ENCODE measurements at regions not wholly inside any gene's neighbourhood (a gene's known extent, or its start where the extent isn't known, plus 50 kb on each side); places are given as distances from the start of the nearest gene placed in this dataset.
"Not testable (repeated sequence)": the region's sequence is repeated elsewhere in the genome, so short reads cannot be mapped to it uniquely, and the experiment has no call there.

GRCh38 chr21:14817311-14817710 is 247.5 kb downstream of the NRIP1 start:
- DNase-seq (ENCODE audit: low read depth): peak; percentile 12
- no peak for TF ChIP-seq CTCF (conservative IDR thresholded peaks at IDR 0.05; ENCODE audit: control insufficient read depth, insufficient read depth, low read depth, low read length)
- H3K4me3 ChIP-seq (ENCODE audit: control insufficient read depth, low read depth, low read length): no peak overlapping the region

- DNase-seq (ENCODE audit: low read depth): peak; percentile 52
- H3K4me3 ChIP-seq (ENCODE audit: control insufficient read depth, low read depth, low read length): no peak overlapping the region
- TF ChIP-seq CTCF (conservative IDR thresholded peaks at IDR 0.05; ENCODE audit: control insufficient read depth, insufficient read depth, low read depth, low read length): no peak
These were observed 249.8 kb downstream of the NRIP1 start for GRCh38 chr21:14814991-14815390.

DNA sequence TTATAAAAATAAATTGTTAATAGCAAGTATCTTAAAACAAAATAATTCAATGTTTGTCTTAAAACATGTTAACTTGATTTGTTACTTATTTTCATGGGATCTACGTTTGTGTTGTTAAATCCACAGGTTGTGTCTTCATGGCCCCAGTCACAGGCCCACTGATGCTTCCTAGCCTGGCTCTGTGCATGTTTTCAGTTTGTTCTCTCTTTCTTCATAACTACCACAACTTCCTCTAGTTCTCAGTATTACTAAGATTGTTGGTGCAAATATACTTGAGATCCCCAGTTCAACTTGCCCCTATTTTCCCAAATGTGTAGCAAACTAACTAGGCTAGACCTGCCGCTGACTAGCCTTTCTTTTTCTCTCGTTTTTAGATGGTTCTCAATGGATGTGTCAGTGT is 250.5 kb downstream of the NRIP1 start:
- no peak for DNase-seq (ENCODE audit: low read depth)
- TF ChIP-seq CTCF (conservative IDR thresholded peaks at IDR 0.05; ENCODE audit: control insufficient read depth, insufficient read depth, low read depth, low read length): no peak
- H3K4me3 ChIP-seq (ENCODE audit: control insufficient read depth, low read depth, low read length): no peak overlapping the region

GRCh38 chr21:14804170-14804569 is 258.1 kb upstream of the SAMSN1 start:
- H3K4me3 ChIP-seq (ENCODE audit: control insufficient read depth, low read depth, low read length); DNase-seq (ENCODE audit: low read depth): not testable (repeated sequence)

GRCh38 chr21:14797543-14797942 is 251.4 kb upstream of the SAMSN1 start:
- H3K4me3 ChIP-seq (ENCODE audit: control insufficient read depth, low read depth, low read length): no peak overlapping the region
- no peak for DNase-seq (ENCODE audit: low read depth)
- TF ChIP-seq CTCF (conservative IDR thresholded peaks at IDR 0.05; ENCODE audit: control insufficient read depth, insufficient read depth, low read depth, low read length): no peak

GRCh38 chr21:14787312-14787711 is 241.2 kb upstream of the SAMSN1 start:
- DNase-seq (ENCODE audit: low read depth): no peak
- no peak overlapping the region for H3K4me3 ChIP-seq (ENCODE audit: control insufficient read depth, low read depth, low read length)
- TF ChIP-seq CTCF (conservative IDR thresholded peaks at IDR 0.05; ENCODE audit: control insufficient read depth, insufficient read depth, low read depth, low read length): no peak

GRCh38 chr21:14785679-14786078 is 239.6 kb upstream of the SAMSN1 start:
- TF ChIP-seq CTCF (conservative IDR thresholded peaks at IDR 0.05; ENCODE audit: control insufficient read depth, insufficient read depth, low read depth, low read length): no peak
- no peak overlapping the region for H3K4me3 ChIP-seq (ENCODE audit: control insufficient read depth, low read depth, low read length)
- no peak for DNase-seq (ENCODE audit: low read depth)

Data from fibroblast of mammary gland (primary cell).